SK-N-SH (cell line): ENCODE measurements at regions not wholly inside any gene's neighbourhood (a gene's known extent, or its start where the extent isn't known, plus 50 kb on each side); places are given as distances from the start of the nearest gene placed in this dataset.
"Not testable (repeated sequence)": the region's sequence is repeated elsewhere in the genome, so short reads cannot be mapped to it uniquely, and the experiment has no call there.

ENCODE experiments used
- CTCF ChIA-PET: fragments of 300-600, 350-600 bp; formaldehyde crosslinking; extraction: SDS; loops from one replicate; lab custom pipeline; 2021; lab: Yijun Ruan, JAX
- POLR2A ChIA-PET: fragments of 350-600 bp; sonication (Branson Sonifier 250); formaldehyde crosslinking; extraction: SDS; loops from one replicate; lab custom pipeline; 2020; ENCODE audit warnings: antibody characterized with exemption, inconsistent platforms; lab: Yijun Ruan, JAX
- DNase-seq: peaks from one replicate; pipeline ENCODE4 v3.0.0; 2012
- H2AFZ ChIP-seq: fragments of 200-600 bp; sonication (generic); 2 replicates; pipeline ENCODE4 v1.8.1; 2016; ENCODE audit warnings: antibody characterized with exemption, mild to moderate bottlenecking, low read depth
- H3F3A ChIP-seq: fragments of 200-600 bp; sonication (generic); replicated peaks from 2 replicates; pipeline ENCODE3; 2016; ENCODE audit warnings: antibody characterized with exemption, mild to moderate bottlenecking; ENCODE audit not compliant: insufficient read depth
- H3K27ac ChIP-seq, 2 experiments: fragments of 200-500 bp in 1 of 2; fragments of 200-600 bp in 1 of 2; sonication (Bioruptor generic) in 1 of 2; sonication (generic), shearing (Covaris generic) in 1 of 2; 2 replicates each; pipeline versions ENCODE4 v1.5.1 to v1.6.1; 2014 to 2016; ENCODE audit warnings: low read depth in 2 of 2, inconsistent platforms in 1 of 2, low read length in 1 of 2, mild to moderate bottlenecking in 1 of 2, mixed read lengths in 1 of 2
- H3K27me3 ChIP-seq: fragments of 200-600 bp; sonication (generic), shearing (Covaris generic); 2 replicates; pipeline ENCODE4 v1.6.1; 2016; ENCODE audit warnings: mixed run types; ENCODE audit not compliant: insufficient read depth
- H3K36me3 ChIP-seq, 2 experiments: fragments of 200-500 bp in 1 of 2; fragments of 200-600 bp in 1 of 2; sonication (Bioruptor generic) in 1 of 2; sonication (generic) in 1 of 2; replicated peaks in 1 of 2; 2 replicates each; pipeline versions ENCODE3 to v1.5.1; 2014 to 2016; ENCODE audit warnings: low read length in 1 of 2, mild to moderate bottlenecking in 1 of 2; ENCODE audit not compliant: insufficient read depth in 2 of 2, control insufficient read depth in 1 of 2
- H3K4me1 ChIP-seq, 2 experiments: fragments of 200-500 bp in 1 of 2; fragments of 200-600 bp in 1 of 2; sonication (Bioruptor generic) in 1 of 2; sonication (generic), shearing (Covaris generic) in 1 of 2; 2 replicates each; pipeline versions ENCODE4 v1.5.1 to v1.6.1; 2014 to 2016; ENCODE audit warnings: low read depth in 1 of 2, low read length in 1 of 2, mixed run types in 1 of 2; ENCODE audit not compliant: insufficient read depth in 2 of 2, control insufficient read depth in 1 of 2
- H3K4me2 ChIP-seq: fragments of 200-600 bp; sonication (generic), shearing (Covaris generic); 2 replicates; pipeline ENCODE4 v1.6.1; 2017; ENCODE audit warnings: mixed run types
- H3K4me3 ChIP-seq, 2 experiments: fragments of 200-500 bp in 1 of 2; fragments of 200-600 bp in 1 of 2; sonication (Bioruptor generic) in 1 of 2; sonication (generic), shearing (Covaris generic) in 1 of 2; 2 replicates each; pipeline versions ENCODE4 v1.5.1 to v1.8.1; 2014 to 2016; ENCODE audit warnings: low read depth in 2 of 2, inconsistent platforms in 1 of 2, low read length in 1 of 2, mild to moderate bottlenecking in 1 of 2, mixed read lengths in 1 of 2, moderate library complexity in 1 of 2
- H3K79me2 ChIP-seq: fragments of 200-600 bp; sonication (generic); 2 replicates; pipeline ENCODE4 v1.8.1; 2017; ENCODE audit warnings: mild to moderate bottlenecking; ENCODE audit not compliant: insufficient read depth
- H3K9ac ChIP-seq: fragments of 200-600 bp; sonication (generic); 2 replicates; pipeline ENCODE4 v1.6.1; 2017; ENCODE audit warnings: mixed run types
- H3K9me2 ChIP-seq: fragments of 200-600 bp; sonication (generic); 2 replicates; pipeline ENCODE4 v1.6.1; 2017; ENCODE audit warnings: mixed run types
- H3K9me3 ChIP-seq: fragments of 200-600 bp; sonication (generic); 2 replicates; pipeline ENCODE4 v1.6.1; 2017; ENCODE audit warnings: mixed run types, mild to moderate bottlenecking, moderate library complexity
- H4K20me1 ChIP-seq: fragments of 200-600 bp; sonication (generic); 2 replicates; pipeline ENCODE4 v1.6.1; 2017; ENCODE audit warnings: mild to moderate bottlenecking, mixed run types; ENCODE audit not compliant: insufficient read depth
- CHD2 ChIP-seq: fragments of 150-350 bp; IDR thresholded peaks from 2 replicates; pipeline ENCODE4 v1.6.1; 2018; ENCODE audit warnings: low read length; ENCODE audit not compliant: partially characterized antibody
- CTCF ChIP-seq: fragments of 200-600 bp; sonication (generic); IDR thresholded peaks from 2 replicates; pipeline ENCODE4 v1.6.1; 2017; ENCODE audit warnings: antibody characterized with exemption, mild to moderate bottlenecking, moderate library complexity
- FOXJ3 ChIP-seq: sonication (generic); formaldehyde crosslinking; IDR thresholded peaks from 2 replicates; pipeline ENCODE4 v1.5.1; 2020; ENCODE audit warnings: mild to moderate bottlenecking, missing genetic modification reagents
- FOXM1 ChIP-seq: IDR thresholded peaks from 2 replicates; pipeline ENCODE4 v1.4.0; 2012; ENCODE audit warnings: low read depth, mild to moderate bottlenecking
- GABPA ChIP-seq: IDR thresholded peaks from 2 replicates; pipeline ENCODE4 v1.4.0; 2012; ENCODE audit warnings: low read depth, mild to moderate bottlenecking
- JUND ChIP-seq: IDR thresholded peaks from 2 replicates; pipeline ENCODE4 v1.4.0; 2012
- MXI1 ChIP-seq: IDR thresholded peaks from 2 replicates; pipeline ENCODE4 v1.6.1; 2012; ENCODE audit warnings: mild to moderate bottlenecking, low read depth, low read length, improper control_type of control experiment
- NFIC ChIP-seq: IDR thresholded peaks from 2 replicates; pipeline ENCODE4 v1.4.0; 2012; ENCODE audit warnings: borderline replicate concordance
- POLR2AphosphoS5 ChIP-seq: IDR thresholded peaks from 2 replicates; pipeline ENCODE4 v1.6.1; 2012; ENCODE audit warnings: low read depth, low read length
- RAD21 ChIP-seq: IDR thresholded peaks from 2 replicates; pipeline ENCODE4 v1.6.1; 2012; ENCODE audit warnings: mild to moderate bottlenecking, low read length
- RFX5 ChIP-seq: IDR thresholded peaks from 2 replicates; pipeline ENCODE4 v1.6.1; 2012; ENCODE audit warnings: mild to moderate bottlenecking, improper control_type of control experiment, low read length
- RXRA ChIP-seq: IDR thresholded peaks from 2 replicates; pipeline ENCODE4 v1.4.0; 2012; ENCODE audit warnings: low read depth, mild to moderate bottlenecking, borderline replicate concordance
- SIN3A ChIP-seq: IDR thresholded peaks from 2 replicates; pipeline ENCODE4 v1.6.1; 2012; ENCODE audit warnings: low read depth, mild to moderate bottlenecking, low read length, moderate library complexity, borderline replicate concordance
- TAF1 ChIP-seq: IDR thresholded peaks from 2 replicates; pipeline ENCODE4 v1.6.1; 2012; ENCODE audit warnings: low read depth, mild to moderate bottlenecking, low read length, moderate library complexity, borderline replicate concordance
- WGBS: methylation state at CpG from one replicate; pipeline ENCODE4 v1.1.6; 2017; ENCODE audit warnings: low lambda C conversion rate; 5-methylcytosine and 5-hydroxymethylcytosine counted together
- TF ChIP-seq, protein P1 (sequence below): IDR thresholded peaks from 2 replicates; pipeline ENCODE4 v1.4.0; 2012; ENCODE audit warnings: low read depth, borderline replicate concordance

DNA sequence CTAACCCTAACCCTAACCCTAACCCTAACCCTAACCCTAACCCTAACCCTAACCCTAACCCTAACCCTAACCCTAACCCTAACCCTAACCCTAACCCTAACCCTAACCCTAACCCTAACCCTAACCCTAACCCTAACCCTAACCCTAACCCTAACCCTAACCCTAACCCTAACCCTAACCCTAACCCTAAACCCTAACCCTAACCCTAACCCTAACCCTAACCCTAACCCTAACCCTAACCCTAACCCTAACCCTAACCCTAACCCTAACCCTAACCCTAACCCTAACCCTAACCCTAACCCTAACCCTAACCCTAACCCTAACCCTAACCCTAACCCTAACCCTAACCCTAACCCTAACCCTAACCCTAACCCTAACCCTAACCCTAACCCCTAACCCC is 80.6 kb upstream of the PLEKHG4B start:
- H3K9ac ChIP-seq, CTCF ChIA-PET, H3K79me2 ChIP-seq, H3K27ac ChIP-seq, H3K9me2 ChIP-seq, H3K4me2 ChIP-seq, DNase-seq, H4K20me1 ChIP-seq, H3K9me3 ChIP-seq, H2AFZ ChIP-seq, H3K4me3 ChIP-seq, H3K4me1 ChIP-seq, H3K27me3 ChIP-seq, H3K36me3 ChIP-seq, POLR2A ChIA-PET, H3F3A ChIP-seq: not testable (repeated sequence)

DNA sequence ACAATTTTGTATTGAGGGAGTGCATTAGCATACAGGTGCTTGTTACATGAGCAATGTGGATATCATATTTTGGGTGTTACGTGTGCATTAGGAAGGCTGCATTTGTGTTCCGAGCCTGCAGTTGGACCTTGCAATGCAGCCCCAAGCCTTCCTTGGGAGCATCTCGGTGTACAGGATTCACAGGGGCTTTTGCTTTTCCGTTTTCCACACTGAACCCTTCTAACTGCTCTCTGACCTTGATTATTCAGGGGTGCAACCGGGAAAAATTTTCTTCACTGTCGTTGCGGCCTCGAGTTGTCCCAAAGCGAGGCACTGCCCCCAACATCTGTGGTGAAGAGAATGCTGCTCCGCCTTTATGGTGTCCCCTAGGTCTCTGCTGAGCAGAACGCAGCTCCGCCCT is 80.1 kb upstream of the PLEKHG4B start:
- DNase-seq: no peak
- H3K4me1 ChIP-seq: no peaks in the 10 kb centered on the region
- H3K4me3 ChIP-seq: no peak overlapping the region
- H3K9me3 ChIP-seq: no peaks in the 10 kb centered on the region
- no peaks in the 10 kb centered on the region; the same call in 1 of the 2 replicates for H3K79me2 ChIP-seq
- H2AFZ ChIP-seq: no peak overlapping the region
- no peaks in the 10 kb centered on the region for H3K36me3 ChIP-seq
- H3K27ac ChIP-seq: no peak overlapping the region
- peaks cover 3% of the 10 kb centered on the region for H3F3A ChIP-seq
- no peak overlapping the region for H3K4me2 ChIP-seq
- no peak overlapping the region for H3K9ac ChIP-seq
- no peaks in the 10 kb centered on the region for H3K27me3 ChIP-seq
- TF ChIP-seq NFIC (no peak), GABPA (no peak), SIN3A (no peak), FOXJ3 (CRISPR knock-in tag) (no peak), MXI1 (no peak), JUND (no peak), CHD2 (no peak), TAF1 (no peak), RXRA (no peak)
- no peaks in the 10 kb centered on the region for H4K20me1 ChIP-seq
- ChIA-PET POLR2A (no interaction called here), CTCF (no interaction called here)
- 87% methylated on average over 12 of the region's 12 CpGs for WGBS
- H3K9me2 ChIP-seq: no peaks in the 10 kb centered on the region

- H3K9me3 ChIP-seq: no peaks in the 10 kb centered on the region
- no peaks in the 10 kb centered on the region for H3K27me3 ChIP-seq
- H3K4me1 ChIP-seq: no peaks in the 10 kb centered on the region
- no peak overlapping the region for H2AFZ ChIP-seq
- DNase-seq: no peak
- H3K9ac ChIP-seq: no peak overlapping the region
- peaks cover 3% of the 10 kb centered on the region for H3F3A ChIP-seq
- no peak overlapping the region for H3K27ac ChIP-seq
- POLR2A ChIA-PET: no interaction called here
- no peaks in the 10 kb centered on the region; the same call in 1 of the 2 replicates for H3K79me2 ChIP-seq
- CTCF ChIA-PET: no interaction called here
- H3K4me3 ChIP-seq: no peak overlapping the region
- H3K4me2 ChIP-seq: no peak overlapping the region
- no peak for TF ChIP-seq GABPA
- TF ChIP-seq FOXM1: no peak
- TF ChIP-seq JUND: no peak
- TF ChIP-seq, protein P1, sequence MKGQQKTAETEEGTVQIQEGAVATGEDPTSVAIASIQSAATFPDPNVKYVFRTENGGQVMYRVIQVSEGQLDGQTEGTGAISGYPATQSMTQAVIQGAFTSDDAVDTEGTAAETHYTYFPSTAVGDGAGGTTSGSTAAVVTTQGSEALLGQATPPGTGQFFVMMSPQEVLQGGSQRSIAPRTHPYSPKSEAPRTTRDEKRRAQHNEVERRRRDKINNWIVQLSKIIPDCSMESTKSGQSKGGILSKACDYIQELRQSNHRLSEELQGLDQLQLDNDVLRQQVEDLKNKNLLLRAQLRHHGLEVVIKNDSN: no peak
- TF ChIP-seq RFX5: no peak
- TF ChIP-seq RAD21: no peak
- TF ChIP-seq CTCF: no peak
- no peak for TF ChIP-seq POLR2AphosphoS5
- TF ChIP-seq, all 33 proteins: peak for 0
- H3K36me3 ChIP-seq: no peaks in the 10 kb centered on the region
- 59% methylated on average over 5 of the region's 7 CpGs for WGBS
- no peaks in the 10 kb centered on the region for H3K9me2 ChIP-seq
- no peaks in the 10 kb centered on the region for H4K20me1 ChIP-seq
Observed at GRCh38 chr5:13234-13633, 78.7 kb upstream of the PLEKHG4B start.

GRCh38 chr5:14676-15075 is 77.3 kb upstream of the PLEKHG4B start:
- H3K27ac ChIP-seq: peak overlapping the region; percentile 29 to 34; a peak in 2 of 4 replicates
- H3K9me3 ChIP-seq, H3K79me2 ChIP-seq, H3K4me3 ChIP-seq, POLR2A ChIA-PET, CTCF ChIA-PET, H3K9ac ChIP-seq, H3K36me3 ChIP-seq, H4K20me1 ChIP-seq, H3K4me1 ChIP-seq, H3K9me2 ChIP-seq, H2AFZ ChIP-seq, DNase-seq, H3K4me2 ChIP-seq, H3K27me3 ChIP-seq, H3F3A ChIP-seq: not testable (repeated sequence)
- WGBS: 13% methylated on average over 2 of the region's 2 CpGs
